PC-9 (cell line): ENCODE measurements at regions not wholly inside any gene's neighbourhood (a gene's known extent, or its start where the extent isn't known, plus 50 kb on each side); places are given as distances from the start of the nearest gene placed in this dataset.

ENCODE experiments used
- EZH2 ChIP-seq: fragments of 200-600 bp; sonication (generic); IDR thresholded peaks from 2 replicates; pipeline ENCODE4 v1.8.0; 2017; ENCODE audit warnings: antibody characterized with exemption, low read depth
- TF ChIP-seq, protein P1 (sequence below): fragments of 200-600 bp; sonication (generic); conservative IDR thresholded peaks from 2 replicates; pipeline ENCODE4 v1.6.1; 2017; ENCODE audit warnings: mixed run types, antibody characterized with exemption, mild to moderate bottlenecking, moderate library complexity

DNA sequence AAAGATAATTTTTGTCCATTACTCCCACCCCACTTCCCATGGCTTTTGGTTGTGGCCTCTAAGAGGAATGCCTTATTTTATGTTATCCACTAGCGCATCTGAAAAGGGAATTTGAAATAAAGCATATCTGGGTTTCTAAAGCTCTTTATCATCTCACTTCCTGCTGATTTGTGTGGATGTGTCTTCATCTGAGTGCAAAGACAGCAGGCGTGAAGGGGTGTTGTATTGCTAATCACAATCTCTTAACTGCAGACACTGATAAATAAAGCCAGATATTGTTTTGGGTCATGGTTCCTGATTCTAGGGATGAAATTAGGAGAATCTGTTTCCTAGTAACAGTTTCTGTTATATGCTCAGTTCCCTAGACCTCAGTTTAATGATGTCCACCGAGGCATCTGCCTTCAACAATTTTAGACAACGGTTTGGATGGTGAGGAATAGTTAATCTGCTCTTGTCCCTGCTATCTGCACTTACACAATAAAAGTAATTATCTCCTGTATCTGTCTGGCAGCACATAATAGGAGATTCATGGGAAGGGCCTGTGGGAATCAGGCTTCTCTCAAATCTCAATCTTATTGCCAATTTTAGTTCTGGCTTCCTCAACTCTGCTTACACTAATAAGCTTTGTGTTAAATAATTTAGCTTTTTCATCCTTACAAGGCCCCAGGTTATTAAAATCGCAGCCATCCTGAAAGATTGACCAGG, 517.9 kb upstream of the ATXN8OS start:
- TF ChIP-seq, protein P1, sequence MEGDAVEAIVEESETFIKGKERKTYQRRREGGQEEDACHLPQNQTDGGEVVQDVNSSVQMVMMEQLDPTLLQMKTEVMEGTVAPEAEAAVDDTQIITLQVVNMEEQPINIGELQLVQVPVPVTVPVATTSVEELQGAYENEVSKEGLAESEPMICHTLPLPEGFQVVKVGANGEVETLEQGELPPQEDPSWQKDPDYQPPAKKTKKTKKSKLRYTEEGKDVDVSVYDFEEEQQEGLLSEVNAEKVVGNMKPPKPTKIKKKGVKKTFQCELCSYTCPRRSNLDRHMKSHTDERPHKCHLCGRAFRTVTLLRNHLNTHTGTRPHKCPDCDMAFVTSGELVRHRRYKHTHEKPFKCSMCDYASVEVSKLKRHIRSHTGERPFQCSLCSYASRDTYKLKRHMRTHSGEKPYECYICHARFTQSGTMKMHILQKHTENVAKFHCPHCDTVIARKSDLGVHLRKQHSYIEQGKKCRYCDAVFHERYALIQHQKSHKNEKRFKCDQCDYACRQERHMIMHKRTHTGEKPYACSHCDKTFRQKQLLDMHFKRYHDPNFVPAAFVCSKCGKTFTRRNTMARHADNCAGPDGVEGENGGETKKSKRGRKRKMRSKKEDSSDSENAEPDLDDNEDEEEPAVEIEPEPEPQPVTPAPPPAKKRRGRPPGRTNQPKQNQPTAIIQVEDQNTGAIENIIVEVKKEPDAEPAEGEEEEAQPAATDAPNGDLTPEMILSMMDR, result no peak
- TF ChIP-seq EZH2, result no peak
